CD8-positive, alpha-beta memory T cell (primary cell): ENCODE measurements at regions not wholly inside any gene's neighbourhood (a gene's known extent, or its start where the extent isn't known, plus 50 kb on each side); places are given as distances from the start of the nearest gene placed in this dataset.
A peak's percentile ranks its signal among the peaks of the same experiment; 100 is the strongest.

ENCODE experiments used
- CTCF ChIA-PET: fragments of 350-600 bp; sonication (Branson Sonifier 250); formaldehyde crosslinking; loops from one replicate; lab custom pipeline; 2021; ENCODE audit warnings: antibody characterized with exemption; lab: Charles Lee
- POLR2A ChIA-PET: fragments of 350-600 bp; sonication (Branson Sonifier 250); formaldehyde crosslinking; loops from one replicate; lab custom pipeline; 2021; ENCODE audit warnings: antibody characterized with exemption; lab: Charles Lee
- DNase-seq, 5 donors: peaks; one replicate each; pipeline versions ENCODE4 v3.0.0 to v3.0.0-alpha.2; 2020 to 2022; ENCODE audit warnings: mixed read lengths in 1 of 5
- H3K27ac ChIP-seq: one replicate; pipeline ENCODE4 v1.7.0; 2013; ENCODE audit warnings: low read depth, mild to moderate bottlenecking, low read length, moderate library complexity
- H3K27me3 ChIP-seq: 2 replicates; pipeline ENCODE4 v1.7.0; 2013; ENCODE audit warnings: low read length, mild to moderate bottlenecking; ENCODE audit not compliant: insufficient read depth, poor library complexity, severe bottlenecking
- H3K36me3 ChIP-seq: 2 replicates; pipeline ENCODE4 v1.7.0; 2013; ENCODE audit warnings: mild to moderate bottlenecking, low read length, moderate library complexity; ENCODE audit not compliant: insufficient read depth
- H3K4me1 ChIP-seq: 2 replicates; pipeline ENCODE4 v1.7.0; 2013; ENCODE audit warnings: mild to moderate bottlenecking, low read length, moderate library complexity; ENCODE audit not compliant: insufficient read depth
- H3K4me3 ChIP-seq: 2 replicates; pipeline ENCODE4 v1.7.0; 2013; ENCODE audit warnings: mild to moderate bottlenecking, low read length
- H3K9me3 ChIP-seq: 2 replicates; pipeline ENCODE4 v1.7.0; 2013; ENCODE audit warnings: mild to moderate bottlenecking, low read length
- H3K27ac Mint-ChIP-seq, 8 donors: one replicate each; pipeline ENCODE4 v1.8.0; 2020 to 2021; ENCODE audit warnings: mixed read lengths in 8 of 8, mild to moderate bottlenecking in 6 of 8, inconsistent platforms in 3 of 8, moderate library complexity in 3 of 8
- H3K27me3 Mint-ChIP-seq, 2 donors: one replicate each; pipeline ENCODE4 v1.8.0; 2020 to 2021; ENCODE audit warnings: mixed read lengths in 2 of 2, mild to moderate bottlenecking in 1 of 2, moderate library complexity in 1 of 2
- H3K36me3 Mint-ChIP-seq, 3 donors: one replicate each; pipeline ENCODE4 v1.8.0; 2020 to 2021; ENCODE audit warnings: mixed read lengths in 3 of 3, inconsistent platforms in 1 of 3, mild to moderate bottlenecking in 1 of 3
- H3K4me1 Mint-ChIP-seq, 3 donors: one replicate each; pipeline ENCODE4 v1.8.0; 2020 to 2021; ENCODE audit warnings: mixed read lengths in 3 of 3, inconsistent platforms in 1 of 3, mild to moderate bottlenecking in 1 of 3
- H3K4me3 Mint-ChIP-seq, 7 donors: one replicate each; pipeline ENCODE4 v1.8.0; 2020 to 2021; ENCODE audit warnings: mixed read lengths in 7 of 7, mild to moderate bottlenecking in 6 of 7, moderate library complexity in 4 of 7, inconsistent platforms in 2 of 7
- H3K9me3 Mint-ChIP-seq, 5 donors: one replicate each; pipeline ENCODE4 v1.8.0; 2020 to 2022; ENCODE audit warnings: mixed read lengths in 5 of 5, mild to moderate bottlenecking in 3 of 5, moderate library complexity in 2 of 5, inconsistent platforms in 1 of 5

DNA sequence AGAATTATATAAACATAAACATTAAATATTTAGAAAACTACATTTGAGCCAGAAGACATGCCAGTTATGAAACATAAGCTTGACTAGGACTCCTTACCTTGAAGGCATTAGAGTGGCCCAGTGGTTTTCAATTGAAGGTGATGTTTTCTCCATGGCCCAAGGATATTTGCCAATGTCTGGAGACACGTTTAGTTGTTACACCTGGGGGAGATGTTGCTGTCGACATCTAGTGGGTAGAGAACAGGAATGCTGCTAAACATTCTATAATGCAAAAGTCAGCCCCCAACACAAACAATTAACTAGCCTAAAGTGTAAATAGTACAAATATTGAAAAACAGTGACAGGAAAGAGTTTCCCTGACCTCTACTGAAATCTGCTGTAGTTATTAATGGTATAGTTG is 200.9 kb upstream of the HS3ST5 start:
- Mint-ChIP-seq H3K36me3 (no peaks in the 10 kb centered on the region), H3K27me3 (no peaks in the 10 kb centered on the region), H3K4me1 (no peaks in the 10 kb centered on the region), H3K27ac (no peak overlapping the region), H3K4me3 (no peak overlapping the region), H3K9me3 (peaks cover 0 to 6% (median 5%) of the 10 kb centered on the region in 5 donors)
- ChIA-PET POLR2A (no interaction called here), CTCF (no interaction called here)
- Histone ChIP-seq H3K4me1 (no peaks in the 10 kb centered on the region), H3K27ac (no peak overlapping the region), H3K27me3 (no peaks in the 10 kb centered on the region), H3K36me3 (no peaks in the 10 kb centered on the region), H3K9me3 (no peaks in the 10 kb centered on the region), H3K4me3 (no peak overlapping the region)
- DNase-seq = no peak

DNA sequence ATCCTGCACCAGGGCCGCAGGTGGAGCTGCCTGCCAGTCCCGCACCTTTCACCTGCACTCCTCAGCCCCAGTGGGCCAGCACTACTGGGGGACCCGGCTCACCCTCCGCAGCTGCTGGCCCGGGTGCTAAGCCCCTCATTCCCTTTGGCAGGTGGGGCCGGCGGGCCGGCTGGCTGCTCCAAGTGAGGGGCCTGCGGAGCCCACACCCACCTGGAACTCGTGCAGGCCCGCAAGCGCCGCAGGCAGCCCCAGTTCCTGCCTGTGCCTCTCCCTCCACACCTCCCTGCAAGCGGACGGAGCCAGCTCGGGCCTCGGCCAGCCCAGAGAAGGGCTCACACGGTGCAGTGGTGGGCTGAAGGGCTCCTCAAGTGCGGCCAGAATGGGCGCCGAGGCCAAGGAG is 199.0 kb upstream of the HS3ST5 start:
- Histone ChIP-seq H3K9me3 (no peaks in the 10 kb centered on the region), H3K27me3 (no peaks in the 10 kb centered on the region), H3K36me3 (no peaks in the 10 kb centered on the region), H3K4me1 (no peaks in the 10 kb centered on the region), H3K4me3 (no peak overlapping the region), H3K27ac (no peak overlapping the region)
- Mint-ChIP-seq H3K4me3 (no peak overlapping the region), H3K36me3 (no peaks in the 10 kb centered on the region), H3K27me3 (no peaks in the 10 kb centered on the region), H3K9me3 (peaks cover 2 to 11% (median 5%) of the 10 kb centered on the region in 5 donors), H3K4me1 (no peaks in the 10 kb centered on the region), H3K27ac (no peak overlapping the region)
- no peak for DNase-seq
- ChIA-PET POLR2A (no interaction called here), CTCF (no interaction called here)

DNA sequence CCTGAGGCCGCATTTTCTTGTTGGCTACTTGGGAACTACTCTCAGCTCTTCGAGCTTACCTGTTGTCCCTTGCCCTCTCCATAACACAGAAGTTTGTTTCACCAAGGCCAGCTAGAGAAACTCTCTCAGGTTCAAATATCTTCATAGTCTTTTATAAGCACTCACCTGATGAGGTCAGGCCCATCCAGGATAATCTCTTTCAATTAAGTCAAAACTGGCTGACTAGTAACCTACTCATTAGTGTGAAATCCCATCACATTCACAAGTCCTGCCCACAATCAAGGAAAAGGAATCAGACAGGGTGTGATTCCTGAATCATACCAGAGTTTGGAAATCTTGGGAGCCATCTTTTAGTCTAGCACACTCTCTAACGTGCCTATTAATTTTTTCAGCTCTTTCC is 195.2 kb upstream of the HS3ST5 start:
- no peak overlapping the region for H3K4me3 ChIP-seq
- ChIA-PET CTCF (no interaction called here), POLR2A (no interaction called here)
- H3K27me3 Mint-ChIP-seq = no peaks in the 10 kb centered on the region
- H3K4me1 ChIP-seq = no peaks in the 10 kb centered on the region
- peaks cover 0 to 12% (median 5%) of the 10 kb centered on the region in 5 donors for H3K9me3 Mint-ChIP-seq
- H3K27ac Mint-ChIP-seq = no peak overlapping the region
- no peaks in the 10 kb centered on the region for H3K9me3 ChIP-seq
- H3K27me3 ChIP-seq = no peaks in the 10 kb centered on the region
- no peak for DNase-seq
- no peak overlapping the region for H3K4me3 Mint-ChIP-seq
- no peak overlapping the region for H3K27ac ChIP-seq
- H3K36me3 Mint-ChIP-seq = no peaks in the 10 kb centered on the region
- H3K36me3 ChIP-seq = no peaks in the 10 kb centered on the region
- H3K4me1 Mint-ChIP-seq = no peaks in the 10 kb centered on the region

DNA sequence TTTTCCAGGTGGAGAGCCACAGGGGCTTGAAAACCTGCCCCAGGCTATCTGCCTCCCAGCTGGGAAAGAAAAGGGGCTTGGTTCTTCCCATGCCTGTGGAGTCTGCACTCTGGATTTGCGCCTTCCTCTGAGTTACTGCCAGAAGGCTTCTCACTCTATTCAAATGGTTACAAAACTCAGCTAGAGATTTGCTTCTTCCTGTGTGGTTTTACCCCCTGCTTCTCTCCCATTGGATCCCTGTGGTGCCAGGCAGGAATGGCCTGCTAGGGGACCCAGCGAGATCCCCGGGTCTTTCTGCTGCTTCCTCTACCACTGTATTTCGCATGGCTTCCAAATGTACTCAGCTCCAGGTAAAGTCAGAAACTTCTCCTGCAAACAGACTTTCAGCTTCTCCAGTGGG is 192.0 kb upstream of the HS3ST5 start:
- H3K4me3 Mint-ChIP-seq = no peak overlapping the region
- no peaks in the 10 kb centered on the region for H3K36me3 Mint-ChIP-seq
- Histone ChIP-seq H3K4me3 (no peak overlapping the region), H3K4me1 (no peaks in the 10 kb centered on the region), H3K27ac (no peak overlapping the region), H3K9me3 (no peaks in the 10 kb centered on the region), H3K36me3 (no peaks in the 10 kb centered on the region), H3K27me3 (no peaks in the 10 kb centered on the region)
- H3K27me3 Mint-ChIP-seq = no peaks in the 10 kb centered on the region
- CTCF ChIA-PET = no interaction called here
- no peak for DNase-seq
- no peaks in the 10 kb centered on the region for H3K4me1 Mint-ChIP-seq
- H3K27ac Mint-ChIP-seq = no peak overlapping the region
- POLR2A ChIA-PET = no interaction called here
- peaks cover 0 to 27% (median 4%) of the 10 kb centered on the region in 5 donors for H3K9me3 Mint-ChIP-seq

DNA sequence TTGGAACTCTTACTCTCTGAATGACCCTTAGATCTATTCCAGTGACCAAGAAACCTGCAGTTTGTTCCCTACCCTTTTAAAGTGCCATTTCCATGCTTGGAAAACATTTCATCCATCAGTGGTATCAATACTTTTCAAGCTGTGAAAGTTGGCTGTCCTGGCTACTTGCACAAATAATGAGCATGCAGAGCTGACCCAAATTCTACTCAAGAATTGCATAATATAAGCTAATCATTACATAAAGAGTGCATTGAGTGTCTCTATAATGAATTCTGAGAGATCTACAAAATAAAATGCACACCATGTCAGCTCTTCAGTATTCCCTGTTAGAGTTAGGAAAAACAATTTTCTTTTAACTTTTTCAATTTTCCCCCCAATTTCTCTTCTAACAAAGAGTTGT is 181.3 kb upstream of the HS3ST5 start:
- Mint-ChIP-seq H3K27ac (peak overlapping the region in 1 of 8 donors; percentile 41), H3K9me3 (no peaks in the 10 kb centered on the region), H3K27me3 (no peaks in the 10 kb centered on the region), H3K4me3 (no peak overlapping the region), H3K36me3 (no peaks in the 10 kb centered on the region), H3K4me1 (no peaks in the 10 kb centered on the region)
- Histone ChIP-seq H3K4me1 (no peaks in the 10 kb centered on the region), H3K36me3 (no peaks in the 10 kb centered on the region), H3K4me3 (no peak overlapping the region), H3K27me3 (no peaks in the 10 kb centered on the region), H3K27ac (no peak overlapping the region), H3K9me3 (no peaks in the 10 kb centered on the region)
- DNase-seq = no peak
- ChIA-PET POLR2A (no interaction called here), CTCF (no interaction called here)

DNA sequence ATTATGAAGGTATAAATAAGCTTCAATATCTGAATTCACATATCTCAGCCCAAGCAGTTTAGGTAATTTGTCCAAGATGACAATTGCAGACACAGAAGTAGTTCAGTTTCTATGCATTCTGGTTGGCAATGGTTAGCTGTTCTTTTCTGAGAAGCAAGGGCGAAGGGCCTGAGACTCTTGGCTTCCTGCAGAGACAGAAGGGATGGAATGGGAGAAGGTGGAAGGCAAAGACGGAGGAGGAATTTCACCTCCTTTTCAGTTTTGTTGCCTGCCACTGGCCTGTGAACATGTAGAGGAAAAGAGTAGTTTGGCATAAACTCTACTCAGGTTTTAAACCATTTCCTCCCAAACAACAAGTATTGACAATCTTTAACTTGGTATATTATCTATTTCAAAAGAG is 180.7 kb upstream of the HS3ST5 start:
- POLR2A ChIA-PET = no interaction called here
- H3K27ac Mint-ChIP-seq = no peak overlapping the region
- peaks cover 0 to 6% (median 0%) of the 10 kb centered on the region in 5 donors for H3K9me3 Mint-ChIP-seq
- Histone ChIP-seq H3K27me3 (no peaks in the 10 kb centered on the region), H3K4me1 (no peaks in the 10 kb centered on the region), H3K9me3 (no peaks in the 10 kb centered on the region), H3K36me3 (no peaks in the 10 kb centered on the region), H3K4me3 (no peak overlapping the region), H3K27ac (no peak overlapping the region)
- no peak overlapping the region for H3K4me3 Mint-ChIP-seq
- CTCF ChIA-PET = no interaction called here
- H3K4me1 Mint-ChIP-seq = no peaks in the 10 kb centered on the region
- H3K27me3 Mint-ChIP-seq = no peaks in the 10 kb centered on the region
- H3K36me3 Mint-ChIP-seq = no peaks in the 10 kb centered on the region
- DNase-seq = no peak

DNA sequence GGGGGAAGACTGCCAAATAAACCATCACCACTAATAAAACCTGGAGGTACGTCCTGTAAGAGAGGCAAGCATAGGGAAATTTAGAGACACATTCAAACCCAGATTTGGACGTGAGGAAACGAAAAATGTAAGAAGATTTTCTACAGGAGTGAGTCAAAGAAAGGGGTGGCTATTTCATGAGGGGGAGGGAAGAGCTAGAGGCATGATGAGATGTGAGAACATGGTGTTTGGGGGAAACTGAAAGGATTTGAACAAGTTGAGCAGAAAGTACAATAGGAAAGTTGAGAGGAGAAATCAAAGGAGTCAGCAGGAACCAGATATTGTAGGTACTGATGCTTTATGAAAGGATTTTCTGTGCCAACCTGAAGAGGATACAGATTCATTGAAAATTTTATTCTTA is 179.1 kb upstream of the HS3ST5 start:
- Histone ChIP-seq H3K27me3 (no peaks in the 10 kb centered on the region), H3K9me3 (no peaks in the 10 kb centered on the region), H3K36me3 (no peaks in the 10 kb centered on the region), H3K27ac (no peak overlapping the region), H3K4me1 (no peaks in the 10 kb centered on the region), H3K4me3 (no peak overlapping the region)
- ChIA-PET CTCF (no interaction called here), POLR2A (no interaction called here)
- no peak overlapping the region for H3K27ac Mint-ChIP-seq
- H3K9me3 Mint-ChIP-seq = peaks cover 0 to 12% (median 0%) of the 10 kb centered on the region in 5 donors
- no peaks in the 10 kb centered on the region for H3K27me3 Mint-ChIP-seq
- no peak overlapping the region for H3K4me3 Mint-ChIP-seq
- no peaks in the 10 kb centered on the region for H3K4me1 Mint-ChIP-seq
- no peaks in the 10 kb centered on the region for H3K36me3 Mint-ChIP-seq
- no peak for DNase-seq

DNA sequence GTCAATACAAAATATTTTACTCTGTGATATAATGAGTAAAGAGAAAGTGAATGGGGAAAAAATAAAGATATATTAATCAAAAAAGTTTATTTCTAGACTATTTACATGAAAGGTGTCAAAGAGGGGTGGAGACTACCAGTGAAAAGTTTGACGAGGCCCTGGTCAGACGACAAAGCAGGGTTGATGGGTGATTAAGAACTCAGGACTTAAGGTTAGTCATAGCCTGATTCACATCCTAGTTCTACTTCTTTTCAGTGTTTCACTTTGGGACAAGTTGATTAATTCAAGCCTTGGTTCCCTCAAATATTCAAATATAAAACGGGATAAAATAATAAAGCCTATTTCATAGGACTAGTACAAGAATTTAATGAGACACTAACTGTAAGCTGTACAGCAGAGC is 178.2 kb upstream of the HS3ST5 start:
- Histone ChIP-seq H3K36me3 (no peaks in the 10 kb centered on the region), H3K9me3 (no peaks in the 10 kb centered on the region), H3K27me3 (no peaks in the 10 kb centered on the region), H3K27ac (no peak overlapping the region), H3K4me1 (no peaks in the 10 kb centered on the region), H3K4me3 (no peak overlapping the region)
- Mint-ChIP-seq H3K27me3 (no peaks in the 10 kb centered on the region), H3K4me3 (no peak overlapping the region), H3K9me3 (peaks cover 0 to 16% (median 0%) of the 10 kb centered on the region in 5 donors), H3K4me1 (no peaks in the 10 kb centered on the region), H3K27ac (no peak overlapping the region), H3K36me3 (no peaks in the 10 kb centered on the region)
- ChIA-PET CTCF (no interaction called here), POLR2A (no interaction called here)
- no peak for DNase-seq

DNA sequence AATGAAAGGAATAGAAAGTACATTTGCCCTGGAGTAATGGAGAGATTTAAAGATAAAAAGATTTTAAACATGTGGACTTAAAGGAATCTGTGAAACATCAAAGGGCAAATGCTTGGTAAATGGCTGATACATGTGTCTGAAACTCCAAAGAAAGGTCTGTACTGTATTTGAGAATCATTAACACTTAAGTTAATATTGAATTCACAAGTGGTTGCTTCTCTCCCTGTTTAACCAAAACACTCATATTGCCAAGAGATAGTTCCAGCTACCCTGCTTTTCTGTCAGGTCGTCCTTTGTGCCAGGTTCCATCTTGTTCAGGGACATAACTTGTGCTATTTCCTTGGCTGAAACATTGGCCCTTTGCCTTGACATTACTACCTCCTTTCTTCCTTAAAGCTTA is 171.3 kb upstream of the HS3ST5 start:
- Mint-ChIP-seq H3K27ac (peak overlapping the region in 1 of 8 donors; percentile 33), H3K9me3 (peaks cover 3 to 21% (median 4%) of the 10 kb centered on the region in 5 donors), H3K4me1 (no peaks in the 10 kb centered on the region), H3K27me3 (no peaks in the 10 kb centered on the region), H3K4me3 (no peak overlapping the region), H3K36me3 (no peaks in the 10 kb centered on the region)
- DNase-seq = no peak
- ChIA-PET CTCF (no interaction called here), POLR2A (no interaction called here)
- Histone ChIP-seq H3K9me3 (no peaks in the 10 kb centered on the region), H3K4me1 (no peaks in the 10 kb centered on the region), H3K4me3 (no peak overlapping the region), H3K27ac (no peak overlapping the region), H3K27me3 (no peaks in the 10 kb centered on the region), H3K36me3 (no peaks in the 10 kb centered on the region)
